GM12872 (cell line): ENCODE measurements at regions not wholly inside any gene's neighbourhood (a gene's known extent, or its start where the extent isn't known, plus 50 kb on each side); places are given as distances from the start of the nearest gene placed in this dataset.

Source experiments
- TF ChIP-seq, protein P1 (sequence below): IDR thresholded peaks from 3 replicates; pipeline ENCODE4 v1.5.1; 2011; ENCODE audit warnings: low read depth, mild to moderate bottlenecking, low read length, moderate library complexity; ENCODE audit not compliant: insufficient read depth

DNA sequence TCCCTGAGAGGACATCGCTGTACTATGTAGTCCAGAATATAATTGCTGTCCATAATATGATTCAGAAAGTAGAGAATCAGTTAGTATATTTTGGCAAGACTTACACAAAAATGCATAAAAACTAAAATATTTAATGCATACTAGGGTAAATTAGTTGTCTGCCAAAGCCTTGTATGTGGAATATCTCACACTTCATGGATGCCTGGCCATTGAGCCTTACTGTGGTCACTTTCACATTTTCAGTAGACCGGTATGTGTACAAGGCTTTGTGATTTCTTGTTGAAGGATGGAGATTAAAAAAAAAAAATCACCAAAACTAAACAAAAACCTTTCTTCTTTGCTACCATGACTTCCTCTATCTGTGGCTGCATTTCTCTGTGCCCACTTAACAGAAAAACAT, 197.3 kb upstream of the DDHD1 start:
- TF ChIP-seq, protein P1, sequence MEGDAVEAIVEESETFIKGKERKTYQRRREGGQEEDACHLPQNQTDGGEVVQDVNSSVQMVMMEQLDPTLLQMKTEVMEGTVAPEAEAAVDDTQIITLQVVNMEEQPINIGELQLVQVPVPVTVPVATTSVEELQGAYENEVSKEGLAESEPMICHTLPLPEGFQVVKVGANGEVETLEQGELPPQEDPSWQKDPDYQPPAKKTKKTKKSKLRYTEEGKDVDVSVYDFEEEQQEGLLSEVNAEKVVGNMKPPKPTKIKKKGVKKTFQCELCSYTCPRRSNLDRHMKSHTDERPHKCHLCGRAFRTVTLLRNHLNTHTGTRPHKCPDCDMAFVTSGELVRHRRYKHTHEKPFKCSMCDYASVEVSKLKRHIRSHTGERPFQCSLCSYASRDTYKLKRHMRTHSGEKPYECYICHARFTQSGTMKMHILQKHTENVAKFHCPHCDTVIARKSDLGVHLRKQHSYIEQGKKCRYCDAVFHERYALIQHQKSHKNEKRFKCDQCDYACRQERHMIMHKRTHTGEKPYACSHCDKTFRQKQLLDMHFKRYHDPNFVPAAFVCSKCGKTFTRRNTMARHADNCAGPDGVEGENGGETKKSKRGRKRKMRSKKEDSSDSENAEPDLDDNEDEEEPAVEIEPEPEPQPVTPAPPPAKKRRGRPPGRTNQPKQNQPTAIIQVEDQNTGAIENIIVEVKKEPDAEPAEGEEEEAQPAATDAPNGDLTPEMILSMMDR: no peak

DNA sequence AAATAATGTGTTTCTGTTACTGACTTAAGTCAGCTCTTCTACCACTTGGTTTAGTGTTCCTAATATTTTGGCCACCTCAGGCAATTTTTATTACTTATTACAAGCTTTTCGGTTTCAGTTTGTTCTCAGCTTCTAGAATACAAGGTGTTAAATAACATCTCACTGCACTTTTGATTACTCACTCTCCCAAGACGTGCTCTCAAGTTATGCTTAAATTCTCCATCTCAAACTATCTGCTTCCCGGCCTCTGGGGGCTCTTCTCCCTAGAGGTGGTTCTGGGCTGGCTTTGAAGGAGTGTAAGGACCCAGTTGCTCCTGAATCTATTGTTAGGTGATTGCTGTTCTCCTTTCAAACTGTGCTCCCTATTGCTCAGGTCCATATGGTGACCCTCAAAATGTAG, 193.9 kb upstream of the DDHD1 start:
- TF ChIP-seq, protein P1: no peak

DNA sequence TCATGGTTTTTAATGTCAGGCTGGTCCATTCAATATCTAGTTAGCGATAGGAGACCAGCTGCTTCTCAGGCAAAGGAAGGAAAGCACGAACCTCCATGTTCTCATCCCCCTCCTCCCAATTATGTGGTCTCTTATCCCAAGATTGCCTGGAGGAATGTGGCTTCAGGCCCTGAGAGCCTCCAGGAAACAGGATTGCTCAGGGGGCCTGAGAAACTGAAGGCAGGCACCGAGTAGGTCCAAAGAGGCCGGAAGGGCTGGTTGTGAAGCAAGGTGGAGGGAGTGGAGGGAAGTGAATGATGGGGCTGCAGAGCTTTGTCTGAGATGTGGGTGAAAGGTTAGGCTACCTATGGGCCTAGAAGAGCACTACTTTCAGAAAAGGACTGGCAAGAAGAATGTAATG, 188.2 kb upstream of the DDHD1 start:
- TF ChIP-seq, protein P1: no peak

GRCh38 chr14:53338192-53338591, 185.1 kb upstream of the DDHD1 start:
- TF ChIP-seq, protein P1: no peak

- TF ChIP-seq, protein P1: no peak
Measured at GRCh38 chr14:53336729-53337128, 183.6 kb upstream of the DDHD1 start.

DNA sequence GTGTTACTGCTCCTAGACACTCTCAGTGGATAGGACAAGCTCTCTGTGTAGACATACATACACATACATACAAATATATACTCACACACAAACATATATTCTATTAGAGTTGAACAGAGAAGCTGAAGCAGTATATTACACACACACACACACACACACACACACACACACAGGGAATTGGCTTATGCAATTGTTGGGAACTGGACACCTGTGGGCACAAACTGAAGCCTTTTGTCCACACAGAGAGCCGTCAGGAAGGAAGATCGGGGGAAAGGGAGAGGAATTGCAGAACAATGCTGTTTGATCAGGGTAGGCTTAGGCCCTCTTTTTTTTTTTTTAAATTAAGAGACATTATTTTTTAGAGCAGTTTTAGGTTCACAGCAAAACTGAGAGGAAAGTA, 180.7 kb upstream of the DDHD1 start:
- TF ChIP-seq, protein P1: no peak

GRCh38 chr14:53331921-53332320, 178.8 kb upstream of the DDHD1 start:
- TF ChIP-seq, protein P1: no peak

DNA sequence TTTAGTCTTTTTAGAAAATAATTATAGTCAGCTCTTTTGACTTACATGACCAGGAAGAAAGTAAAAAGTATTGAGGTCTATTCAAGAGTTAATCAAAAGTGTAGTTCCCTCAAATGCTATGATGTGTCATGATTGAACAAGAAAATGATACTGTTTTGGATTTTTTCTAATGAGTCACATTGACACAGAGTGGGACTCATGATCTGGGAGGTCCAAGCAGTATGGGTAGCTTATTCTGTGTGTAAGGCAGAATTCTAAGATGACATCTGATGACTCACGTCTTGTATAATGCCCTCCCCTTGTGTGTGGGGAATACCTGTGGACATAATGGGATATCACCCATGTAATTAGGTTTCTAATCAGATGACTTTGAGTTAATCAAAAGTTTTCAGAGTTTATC, 178.1 kb upstream of the DDHD1 start:
- TF ChIP-seq, protein P1: no peak
